Motor neuron (in vitro differentiated cells): ENCODE measurements at regions not wholly inside any gene's neighbourhood (a gene's known extent, or its start where the extent isn't known, plus 50 kb on each side); places are given as distances from the start of the nearest gene placed in this dataset.
A peak's percentile ranks its signal among the peaks of the same experiment; 100 is the strongest.
"Not testable (repeated sequence)": the region's sequence is repeated elsewhere in the genome, so short reads cannot be mapped to it uniquely, and the experiment has no call there.

ENCODE experiments used
- ATAC-seq, 8 experiments: fragments of 200-7000 bp; cut with Tn5 transposase; replicated peaks in 6 of 8; 2 replicates each; pipeline ENCODE4 v1.8.0; 2021; ENCODE audit warnings: mild to moderate bottlenecking in 8 of 8, moderate library complexity in 8 of 8
- H3K27ac ChIP-seq, 2 donors: fragments of 250-450 bp; sonication (Bioruptor Pico); 2 replicates each; pipeline ENCODE4 v1.9.0; 2021; ENCODE audit warnings: antibody characterized with exemption in 2 of 2, mild to moderate bottlenecking in 2 of 2, moderate library complexity in 1 of 2
- H3K4me1 ChIP-seq, 2 donors: fragments of 250-450 bp; sonication (Bioruptor Pico); replicated peaks in 1 of 2; 2 replicates each; pipeline ENCODE4 v1.6.1; 2021; ENCODE audit warnings: antibody characterized with exemption in 2 of 2, mild to moderate bottlenecking in 2 of 2, moderate library complexity in 1 of 2
- H3K4me3 ChIP-seq, 5 donors: fragments of 250-450 bp; sonication (Bioruptor Pico); 2 replicates each; pipeline ENCODE4 v1.9.0; 2021; ENCODE audit warnings: antibody characterized with exemption in 5 of 5, mild to moderate bottlenecking in 5 of 5, moderate library complexity in 4 of 5
- WGBS, 10 experiments: fragments of 450-650 bp; shearing (Covaris generic); methylation state at CpG; one replicate each; pipeline ENCODE4 v1.0.0; 2022; 5-methylcytosine and 5-hydroxymethylcytosine counted together
- in situ Hi-C, 9 experiments: fragments of 400-800 bp; cut with MboI; loops; one replicate each; pipeline ENCODE4 v1.15.0; 2021; ENCODE audit warnings: low sequenced_read_pairs in 9 of 9, low pct_unique_long_range_greater_than_20kb in 2 of 9; ENCODE audit not compliant: unreplicated experiment in 9 of 9

DNA sequence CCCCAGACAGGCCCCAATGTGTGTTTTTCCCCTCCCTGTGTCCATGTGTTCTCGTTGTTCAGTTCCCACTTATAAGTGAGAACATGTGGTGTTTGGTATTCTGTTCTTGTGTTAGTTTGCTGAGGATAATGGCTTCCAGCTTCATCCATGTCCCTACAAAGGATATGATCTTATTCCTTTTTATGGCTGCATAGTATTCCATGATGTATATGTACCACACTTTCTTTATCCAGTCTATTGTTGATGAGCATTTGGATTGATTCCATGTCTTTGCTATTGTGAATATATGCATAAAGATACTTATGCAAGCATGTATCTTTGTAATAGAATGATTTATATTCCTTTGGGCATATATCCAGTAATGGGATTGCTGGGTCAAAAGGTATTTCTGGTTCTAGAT lies 125.3 kb downstream of the GATA3 start:
- ATAC-seq, in situ Hi-C loops: not testable (repeated sequence)

DNA sequence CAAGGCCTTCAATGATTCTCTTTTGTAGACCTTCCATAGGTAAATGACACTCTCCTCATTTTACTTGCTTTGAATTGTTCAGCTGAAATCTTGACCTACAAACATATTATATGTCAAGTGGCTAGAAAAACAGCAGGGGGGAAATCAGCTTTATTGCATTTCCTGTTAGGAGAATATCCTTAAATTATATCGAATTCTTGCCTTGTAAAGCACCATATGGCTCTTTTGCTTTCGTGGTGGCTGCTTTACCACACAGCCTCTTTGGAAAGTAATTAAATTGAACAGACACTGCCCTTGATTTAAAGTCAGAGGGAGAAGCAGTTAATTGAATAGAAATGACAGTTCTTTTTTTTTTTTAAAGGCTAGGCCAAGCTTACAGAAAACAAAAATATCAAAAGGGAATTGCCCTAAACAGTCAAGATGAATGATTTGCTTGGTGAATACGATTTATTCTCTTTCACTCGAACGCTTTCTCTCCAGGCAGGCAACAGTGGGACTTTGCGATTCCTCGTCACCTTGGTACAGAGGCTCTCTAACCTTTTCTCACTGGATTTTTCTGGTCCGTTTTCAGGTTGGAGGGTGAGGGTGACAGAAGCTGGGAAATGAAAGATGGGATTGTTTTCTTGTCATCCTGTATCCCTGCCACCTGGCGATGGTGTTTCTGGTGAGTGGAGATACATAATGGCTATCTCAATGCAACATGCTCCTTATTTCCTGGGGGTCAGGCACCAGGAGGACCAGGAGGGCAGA lies 126.0 kb downstream of the GATA3 start:
- Histone ChIP-seq H3K4me3 (no peak overlapping the region), H3K4me1 (peaks cover 13 to 23% of the 10 kb centered on the region in 2 donors), H3K27ac (no peak overlapping the region)
- in situ Hi-C loops: no loop called here
- 8 to 54% (median 17%) methylated on average over 1 to 9 of the region's 9 CpGs for WGBS, 10 experiments
- ATAC-seq: peak in 5 of 8 experiments; percentile 29 to 88 (median 70)

More for the DNA sequence above, 125.3 kb downstream of the GATA3 start:
- WGBS, 10 experiments: 0% methylated on average over 1 of the region's 1 CpG; no CpG with 5 or more reads in 8 of the 10 experiments
- H3K27ac ChIP-seq, H3K4me3 ChIP-seq: not testable (repeated sequence)
- H3K4me1 ChIP-seq: peaks cover 16 to 26% of the 10 kb centered on the region in 2 donors

- 21 to 98% (median 66%) methylated on average over 1 to 9 of the region's 11 CpGs; no CpG with 5 or more reads in 2 of the 10 experiments for WGBS, 10 experiments
- Histone ChIP-seq H3K4me3 (no peak overlapping the region), H3K27ac (no peak overlapping the region), H3K4me1 (peaks cover 13 to 23% of the 10 kb centered on the region in 2 donors)
- in situ Hi-C loops: no loop called here
- ATAC-seq: peak in 1 of 8 experiments; percentile 37
These were observed 127.1 kb downstream of the GATA3 start for GRCh38 chr10:8181496-8182157.

DNA sequence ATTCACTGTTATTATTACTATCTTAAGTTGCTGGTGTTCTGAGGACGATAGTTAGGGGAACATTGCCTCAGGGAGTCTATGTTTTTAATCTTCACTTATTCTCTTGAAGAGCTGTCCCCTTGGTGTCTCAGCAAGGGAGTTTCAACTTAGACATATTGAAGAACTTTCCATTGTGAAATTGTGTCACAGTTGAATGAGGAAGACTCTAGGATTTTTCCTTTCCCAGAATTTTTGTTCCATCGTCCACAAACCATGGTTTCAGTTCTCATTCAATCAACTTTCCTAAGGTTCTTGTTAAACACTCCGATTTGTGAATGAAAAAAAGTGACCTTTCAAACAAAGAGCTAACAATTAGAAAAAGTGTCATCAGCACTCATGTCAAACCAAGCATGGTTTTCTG lies 128.3 kb downstream of the GATA3 start:
- no peak for ATAC-seq
- in situ Hi-C loops: no loop called here
- Histone ChIP-seq H3K4me3 (no peak overlapping the region), H3K4me1 (peaks cover 13 to 23% of the 10 kb centered on the region in 2 donors), H3K27ac (no peak overlapping the region)
- 0 to 82% (median 47%) methylated on average over 1 to 3 of the region's 3 CpGs for WGBS, 10 experiments

- no peak overlapping the region for H3K4me3 ChIP-seq
- peak in 1 of 8 experiments; percentile 38 for ATAC-seq
- H3K27ac ChIP-seq: no peak overlapping the region
- H3K4me1 ChIP-seq: peaks cover 13 to 23% of the 10 kb centered on the region in 2 donors
- in situ Hi-C loops: no loop called here
- WGBS, 10 experiments: 21 to 100% (median 57%) methylated on average over 2 to 5 of the region's 5 CpGs
These were observed 128.8 kb downstream of the GATA3 start for GRCh38 chr10:8183241-8183704.

DNA sequence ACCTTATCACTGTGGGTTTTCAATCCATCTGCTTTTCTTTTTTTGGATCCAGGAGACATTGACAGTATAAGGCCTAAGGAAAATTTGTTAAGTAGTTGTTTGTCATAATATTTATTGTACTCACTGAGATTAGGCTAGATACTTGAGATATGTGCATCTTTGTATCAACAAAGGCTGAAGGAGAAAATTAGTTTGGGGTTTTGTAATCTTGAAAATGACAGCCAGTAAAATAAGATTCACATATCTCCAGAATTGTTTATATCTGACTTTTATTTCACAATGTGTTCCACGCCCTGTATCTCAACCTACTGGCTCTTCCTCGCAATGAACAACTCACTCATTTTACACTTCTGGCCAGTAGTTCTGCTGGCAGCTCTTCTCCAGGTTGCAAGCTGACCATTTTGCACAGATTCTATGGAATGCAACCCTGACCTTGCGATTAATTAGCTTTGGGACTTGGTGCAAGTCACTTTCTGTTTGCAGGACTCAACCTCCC lies 132.7 kb downstream of the GATA3 start:
- no peak overlapping the region for H3K4me3 ChIP-seq
- in situ Hi-C loops: no loop called here
- H3K4me1 ChIP-seq: peaks cover 8 to 13% of the 10 kb centered on the region in 2 donors
- H3K27ac ChIP-seq: no peak overlapping the region
- no peak for ATAC-seq
- 22 to 92% (median 79%) methylated on average over 1 to 3 of the region's 3 CpGs for WGBS, 10 experiments

GRCh38 chr10:8189458-8189857 lies 135.0 kb downstream of the GATA3 start:
- in situ Hi-C loops: no loop called here
- Histone ChIP-seq H3K4me3 (no peak overlapping the region), H3K27ac (no peak overlapping the region), H3K4me1 (no peaks in the 10 kb centered on the region)
- WGBS, 10 experiments: 0 to 83% (median 60%) methylated on average over 1 to 7 of the region's 8 CpGs; no CpG with 5 or more reads in 3 of the 10 experiments
- ATAC-seq: peak in 1 of 8 experiments; percentile 57

GRCh38 chr10:8192301-8192700 lies 137.8 kb downstream of the GATA3 start:
- H3K4me1 ChIP-seq: no peaks in the 10 kb centered on the region
- ATAC-seq: no peak

DNA sequence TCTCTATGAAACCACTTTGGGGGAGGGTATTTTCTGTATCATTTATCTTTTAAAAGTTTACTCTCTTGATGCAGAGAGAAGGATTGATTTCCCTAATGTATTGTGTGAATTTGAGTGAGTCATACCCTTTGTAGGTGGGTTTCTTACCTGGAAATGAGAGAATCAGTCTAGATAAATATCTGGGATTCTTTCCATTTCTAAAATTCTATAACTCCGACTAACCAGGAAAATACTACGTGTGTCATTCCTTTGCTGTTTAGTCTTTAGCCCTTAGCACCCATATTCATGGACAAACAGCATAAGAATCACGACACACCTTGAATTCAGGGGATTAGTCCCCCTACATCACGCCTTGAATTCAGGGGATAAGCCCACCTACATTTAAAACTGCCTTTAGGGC lies 139.1 kb downstream of the GATA3 start:
- in situ Hi-C loops: no loop called here
- ATAC-seq: no peak
- Histone ChIP-seq H3K4me1 (no peaks in the 10 kb centered on the region), H3K27ac (no peak overlapping the region), H3K4me3 (no peak overlapping the region)
- 0 to 78% (median 62%) methylated on average over 1 to 4 of the region's 4 CpGs; no CpG with 5 or more reads in 2 of the 10 experiments for WGBS, 10 experiments

More at GRCh38 chr10:8192301-8192700, 137.8 kb downstream of the GATA3 start:
- H3K4me3 ChIP-seq: no peak overlapping the region
- in situ Hi-C loops: no loop called here
- H3K27ac ChIP-seq: no peak overlapping the region

DNA sequence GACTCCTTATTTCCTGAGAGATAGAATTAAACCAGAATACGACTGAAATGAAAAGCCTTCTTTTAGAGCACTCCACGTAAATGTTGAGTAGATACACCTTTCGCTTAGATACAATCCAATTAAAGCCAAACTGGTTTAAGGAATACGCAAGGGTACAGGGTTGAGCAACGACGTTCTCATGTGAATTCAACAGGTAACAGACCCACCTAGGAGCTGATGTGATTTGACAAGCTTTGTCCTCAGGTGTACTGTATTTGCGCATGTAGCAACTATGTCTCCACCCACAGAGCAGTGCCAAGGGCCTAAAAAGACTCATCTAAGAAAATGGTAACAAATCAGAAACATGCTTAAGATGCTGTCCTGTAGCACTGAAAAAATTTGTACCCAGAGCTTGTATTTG lies 139.6 kb downstream of the GATA3 start:
- ATAC-seq: no peak
- in situ Hi-C loops: no loop called here
- whole genome bisulfite sequencing, 10 experiments: 20 to 100% (median 78%) methylated on average over 2 to 7 of the region's 7 CpGs; no CpG with 5 or more reads in 1 of the 10 experiments
- Histone ChIP-seq H3K27ac (no peak overlapping the region), H3K4me3 (no peak overlapping the region), H3K4me1 (no peaks in the 10 kb centered on the region)

DNA sequence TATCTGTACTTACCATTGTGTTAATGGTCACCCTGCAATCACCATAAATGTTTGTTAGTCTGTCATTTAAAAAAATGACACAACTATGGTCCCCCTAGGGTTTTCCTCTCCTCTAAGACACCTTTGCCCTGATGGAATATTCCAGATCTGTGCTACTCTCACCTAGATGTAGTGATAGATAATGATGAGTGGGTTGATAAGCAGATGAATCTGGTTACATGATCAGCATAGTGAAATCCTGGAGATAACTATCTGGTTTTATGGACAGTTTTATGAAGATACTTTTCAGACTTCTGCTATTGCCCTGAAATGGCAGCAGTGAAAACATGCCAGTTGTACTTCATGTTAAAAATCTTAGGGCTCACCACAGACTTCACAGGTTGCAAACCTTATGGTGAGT lies 152.4 kb downstream of the GATA3 start:
- in situ Hi-C loops: no loop called here
- Histone ChIP-seq H3K4me3 (no peak overlapping the region), H3K27ac (no peak overlapping the region), H3K4me1 (no peaks in the 10 kb centered on the region)
- ATAC-seq: no peak

DNA sequence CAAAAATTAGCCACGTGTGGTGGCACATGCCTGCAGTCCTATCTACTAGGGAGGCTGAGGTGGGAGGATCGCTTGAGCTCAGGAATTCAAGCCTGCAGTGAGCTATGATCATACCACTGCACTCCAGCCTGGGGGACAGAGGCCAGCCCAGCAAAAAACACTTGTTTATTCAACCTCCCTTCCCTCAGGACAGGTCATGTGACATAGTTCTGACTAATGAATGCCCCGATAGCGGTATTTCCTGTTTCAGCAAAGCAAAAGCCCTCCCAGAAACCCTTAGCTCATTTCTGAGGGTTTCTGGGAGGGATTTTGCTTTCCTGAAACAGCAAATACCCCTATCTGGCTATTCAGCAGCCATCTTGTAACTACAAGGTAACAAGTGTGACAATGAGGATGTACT lies 157.1 kb downstream of the GATA3 start:
- 51 to 100% (median 85%) methylated on average over 2 to 4 of the region's 4 CpGs; no CpG with 5 or more reads in 6 of the 10 experiments for WGBS, 10 experiments
- Histone ChIP-seq H3K27ac (no peak overlapping the region), H3K4me1 (no peaks in the 10 kb centered on the region), H3K4me3 (no peak overlapping the region)
- in situ Hi-C loops: no loop called here
- ATAC-seq: no peak

DNA sequence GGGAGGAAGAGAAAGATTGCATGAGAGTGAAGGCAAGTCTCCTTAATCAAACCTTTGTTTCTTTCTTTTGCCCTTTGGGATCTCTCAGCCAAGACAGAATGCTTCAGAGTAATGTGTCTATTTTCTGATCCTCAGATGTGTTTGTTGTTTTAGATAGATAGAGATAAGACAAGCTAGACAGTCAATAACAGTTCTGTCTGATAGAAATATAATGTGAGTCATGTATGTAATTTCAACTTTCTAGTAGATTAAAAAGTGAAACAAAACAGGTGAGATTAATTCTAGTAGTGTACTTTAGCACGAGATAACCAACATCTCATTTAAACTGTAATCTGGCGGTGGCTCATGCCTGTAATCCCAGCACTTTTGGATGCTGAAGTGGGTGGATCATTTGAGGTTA lies 159.2 kb downstream of the GATA3 start:
- 17 to 100% (median 80%) methylated on average over 1 to 2 of the region's 2 CpGs; no CpG with 5 or more reads in 3 of the 10 experiments for WGBS, 10 experiments
- no peak for ATAC-seq
- Histone ChIP-seq H3K27ac (no peak overlapping the region), H3K4me1 (no peaks in the 10 kb centered on the region), H3K4me3 (no peak overlapping the region)
- in situ Hi-C loops: no loop called here
